Brain microvascular endothelial cell (primary cell): ENCODE measurements at regions not wholly inside any gene's neighbourhood (a gene's known extent, or its start where the extent isn't known, plus 50 kb on each side); places are given as distances from the start of the nearest gene placed in this dataset.

Experiments used
- DNase-seq: peaks from one replicate; pipeline ENCODE4 v3.0.0-alpha.2; 2020
- H3K27ac ChIP-seq: fragments of 250-450 bp; sonication (Bioruptor Pico); 2 replicates; pipeline ENCODE4 v1.5.1; 2020; ENCODE audit warnings: mild to moderate bottlenecking, moderate library complexity
- H3K27me3 ChIP-seq: fragments of 250-450 bp; sonication (Bioruptor Pico); replicated peaks from 2 replicates; pipeline ENCODE4 v1.5.1; 2020; ENCODE audit warnings: mild to moderate bottlenecking
- H3K36me3 ChIP-seq: fragments of 250-450 bp; sonication (Bioruptor Pico); replicated peaks from 2 replicates; pipeline ENCODE4 v1.5.1; 2020; ENCODE audit warnings: mild to moderate bottlenecking
- H3K4me3 ChIP-seq: 2 replicates; pipeline ENCODE4 v1.5.1; 2011; ENCODE audit warnings: low read depth, mild to moderate bottlenecking, control low read depth, low read length, moderate library complexity
- in situ Hi-C: cut with HindIII; loops from 2 replicates; pipeline ENCODE4 v1.10.0; 2017; ENCODE audit warnings: low sequenced_read_pairs, low pct_ligation_motif_present
- TF ChIP-seq, protein P1 (sequence below): IDR thresholded peaks from 2 replicates; pipeline ENCODE4 v1.5.1; 2011; ENCODE audit warnings: low read depth, mild to moderate bottlenecking, moderate library complexity, low read length, control low read depth, inconsistent platforms; ENCODE audit errors: missing control alignments

- in situ Hi-C loops: no loop called here
- H3K36me3 ChIP-seq: no peaks in the 10 kb centered on the region
- TF ChIP-seq, protein P1, sequence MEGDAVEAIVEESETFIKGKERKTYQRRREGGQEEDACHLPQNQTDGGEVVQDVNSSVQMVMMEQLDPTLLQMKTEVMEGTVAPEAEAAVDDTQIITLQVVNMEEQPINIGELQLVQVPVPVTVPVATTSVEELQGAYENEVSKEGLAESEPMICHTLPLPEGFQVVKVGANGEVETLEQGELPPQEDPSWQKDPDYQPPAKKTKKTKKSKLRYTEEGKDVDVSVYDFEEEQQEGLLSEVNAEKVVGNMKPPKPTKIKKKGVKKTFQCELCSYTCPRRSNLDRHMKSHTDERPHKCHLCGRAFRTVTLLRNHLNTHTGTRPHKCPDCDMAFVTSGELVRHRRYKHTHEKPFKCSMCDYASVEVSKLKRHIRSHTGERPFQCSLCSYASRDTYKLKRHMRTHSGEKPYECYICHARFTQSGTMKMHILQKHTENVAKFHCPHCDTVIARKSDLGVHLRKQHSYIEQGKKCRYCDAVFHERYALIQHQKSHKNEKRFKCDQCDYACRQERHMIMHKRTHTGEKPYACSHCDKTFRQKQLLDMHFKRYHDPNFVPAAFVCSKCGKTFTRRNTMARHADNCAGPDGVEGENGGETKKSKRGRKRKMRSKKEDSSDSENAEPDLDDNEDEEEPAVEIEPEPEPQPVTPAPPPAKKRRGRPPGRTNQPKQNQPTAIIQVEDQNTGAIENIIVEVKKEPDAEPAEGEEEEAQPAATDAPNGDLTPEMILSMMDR: no peak
- no peak for DNase-seq
- H3K27me3 ChIP-seq: no peaks in the 10 kb centered on the region
- no peak overlapping the region for H3K27ac ChIP-seq
- no peak overlapping the region for H3K4me3 ChIP-seq
These were observed 51.3 kb upstream of the RMST start for GRCh38 chr12:97411341-97411740.
